ENCODE measurements at regions not wholly inside any gene's neighbourhood (a gene's known extent, or its start where the extent isn't known, plus 50 kb on each side); places are given as distances from the start of the nearest gene placed in this dataset.

GRCh38 chr4:28427306-28428085 lies 1566.9 kb downstream of the STIM2 start:
- TF ChIP-seq CTCF (conservative IDR thresholded peaks at IDR 0.05 in 1 of 2, IDR thresholded peaks at IDR 0.05 in 1 of 2; ENCODE audit: low read depth in 1 of 2, low read length in 2 of 2) (no peak), EZH2 (IDR thresholded peaks at IDR 0.05; ENCODE audit: low read length, missing control alignments) (no peak)

All from fibroblast of lung (primary cell).